K562 (cell line): ENCODE measurements at regions not wholly inside any gene's neighbourhood (a gene's known extent, or its start where the extent isn't known, plus 50 kb on each side); places are given as distances from the start of the nearest gene placed in this dataset.

ENCODE experiments used
- ATAC-seq: fragments of 200-7000 bp; cut with Tn5 transposase; 3 replicates; pipeline ENCODE4 v1.9.1; 2020; ENCODE audit warnings: moderate library complexity
- BruUV-seq: library from RNA; stranded (reverse); fragments of 400-500 nt; replicated peaks from 2 replicates; lab custom pipeline; 2021; lab: Mats Ljungman, UMichigan
- CTCF ChIA-PET: fragments of 300-600 bp; formaldehyde crosslinking; extraction: SDS; loops from one replicate; lab custom pipeline; 2021; ENCODE audit warnings: low intra/inter-chr PET ratio; lab: Yijun Ruan, JAX
- POLR2A ChIA-PET: fragments of 300-600, 350-650 bp; sonication (Branson Sonifier 250); formaldehyde crosslinking; extraction: SDS; loops from one replicate; lab custom pipeline; 2021; ENCODE audit warnings: antibody characterized with exemption, inconsistent platforms; lab: Yijun Ruan, JAX
- DNase-seq, 4 experiments: peaks; one replicate each; pipeline versions ENCODE4 v3.0.0 to v3.0.0-alpha.2; 2011 to 2018; ENCODE audit warnings: low spot score in 3 of 4, mixed read lengths in 3 of 4; ENCODE audit errors: extremely low read depth in 1 of 4
- FAIRE-seq: peaks from 2 replicates; lab custom pipeline; 2011; peaks lifted over from hg19 to GRCh38; lab: Jason Lieb, UNC
- H2AFZ ChIP-seq: 2 replicates; pipeline ENCODE4 v1.6.0; 2011; ENCODE audit warnings: low read depth, low read length, control low read depth, inconsistent platforms
- H3K27ac ChIP-seq: fragments of 200-600 bp; 3 replicates; pipeline ENCODE4 v1.8.0; 2011; ENCODE audit warnings: low read depth, mild to moderate bottlenecking, control low read depth, inconsistent platforms, low read length, moderate library complexity, mixed read lengths; ENCODE audit errors: extremely low read depth
- H3K27me3 ChIP-seq, 2 experiments: fragments of 300-600 bp in 1 of 2; 2 replicates in 1 of 2; 3 replicates in 1 of 2; pipeline versions ENCODE4 v1.6.0 to v1.8.0; 2011; ENCODE audit warnings: inconsistent platforms in 2 of 2, low read length in 2 of 2, mild to moderate bottlenecking in 1 of 2, mixed read lengths in 1 of 2, moderate library complexity in 1 of 2; ENCODE audit not compliant: control insufficient read depth in 2 of 2, insufficient read depth in 2 of 2
- H3K36me3 ChIP-seq: fragments of 300-600 bp; 3 replicates; pipeline ENCODE4 v1.8.0; 2011; ENCODE audit warnings: mild to moderate bottlenecking, low read length, inconsistent platforms; ENCODE audit not compliant: control insufficient read depth, insufficient read depth
- H3K4me1 ChIP-seq, 2 experiments: fragments of 200-600 bp in 1 of 2; replicated peaks in 1 of 2; 2 replicates in 1 of 2; 3 replicates in 1 of 2; pipeline versions ENCODE4 v1.5.1 to v1.8.0; 2011; ENCODE audit warnings: inconsistent platforms in 2 of 2, low read length in 2 of 2, mild to moderate bottlenecking in 1 of 2, mixed read lengths in 1 of 2, moderate library complexity in 1 of 2; ENCODE audit not compliant: control insufficient read depth in 2 of 2, insufficient read depth in 2 of 2
- H3K4me2 ChIP-seq: 2 replicates; pipeline ENCODE4 v1.6.1; 2011; ENCODE audit warnings: low read length, control low read depth, inconsistent platforms, mixed read lengths; ENCODE audit not compliant: insufficient read depth
- H3K4me3 ChIP-seq: fragments of 200-600 bp; sonication (generic), shearing (Covaris generic); 2 replicates; pipeline ENCODE4 v1.5.1; 2016; ENCODE audit warnings: control low read depth, inconsistent platforms
- H3K79me2 ChIP-seq: fragments of 200-600 bp; 3 replicates; pipeline ENCODE4 v1.8.0; 2011; ENCODE audit warnings: low read length, inconsistent platforms; ENCODE audit not compliant: control insufficient read depth, insufficient read depth
- H3K9ac ChIP-seq, 2 experiments: 2 replicates each; pipeline versions ENCODE4 v1.6.0 to v1.6.1; 2011; ENCODE audit warnings: low read depth in 2 of 2, low read length in 2 of 2, control low read depth in 1 of 2, inconsistent platforms in 1 of 2, mild to moderate bottlenecking in 1 of 2, mixed read lengths in 1 of 2; ENCODE audit not compliant: insufficient read depth in 1 of 2
- H3K9me1 ChIP-seq: one replicate; pipeline ENCODE4 v1.6.0; 2011; ENCODE audit warnings: inconsistent platforms, mild to moderate bottlenecking, low read length, moderate library complexity; ENCODE audit not compliant: control insufficient read depth, insufficient read depth
- H3K9me3 ChIP-seq: replicated peaks from 2 replicates; pipeline ENCODE4 v1.5.1; 2011; ENCODE audit warnings: low read depth, low read length, inconsistent platforms; ENCODE audit not compliant: control insufficient read depth, insufficient read depth
- H4K20me1 ChIP-seq: replicated peaks from 2 replicates; pipeline ENCODE4 v1.6.1; 2011; ENCODE audit warnings: low read length, inconsistent platforms, mixed read lengths; ENCODE audit not compliant: control insufficient read depth, insufficient read depth
- BRF1 ChIP-seq: IDR thresholded peaks from 3 replicates; pipeline ENCODE4 v1.6.1; 2011; ENCODE audit warnings: borderline replicate concordance, mild to moderate bottlenecking; ENCODE audit not compliant: insufficient read length; ENCODE audit errors: extremely low read depth
- ELF4 ChIP-seq: fragments of 450-650 bp; formaldehyde crosslinking; IDR thresholded peaks from 2 replicates; pipeline ENCODE4 v1.4.0; 2022; ENCODE audit warnings: missing genetic modification characterization
- MAFK ChIP-seq: IDR thresholded peaks from 2 replicates; pipeline ENCODE4 v1.6.1; 2011; ENCODE audit warnings: low read length, improper control_type of control experiment
- MLLT1 ChIP-seq, 2 experiments: fragments of 450-650 bp; IDR thresholded peaks; 2 replicates each; pipeline ENCODE4 v1.6.1; 2016
- MYBL2 ChIP-seq, 2 experiments: fragments of 450-650 bp in 1 of 2; sonication (generic) in 1 of 2; formaldehyde crosslinking in 1 of 2; IDR thresholded peaks; 2 replicates each; pipeline versions ENCODE4 v1.6.1 to v1.8.1; 2017 to 2022; ENCODE audit warnings: borderline replicate concordance in 1 of 2, inconsistent platforms in 1 of 2, low read depth in 1 of 2, mild to moderate bottlenecking in 1 of 2, missing genetic modification reagents in 1 of 2, moderate library complexity in 1 of 2
- RBM39 ChIP-seq: fragments of 200-400 bp; formaldehyde crosslinking; optimal IDR thresholded peaks from 2 replicates; pipeline ENCODE3; 2018; ENCODE audit warnings: low read depth, low read length
- RNF219 ChIP-seq: fragments of 250-450 bp; sonication (Bioruptor Pico); IDR thresholded peaks from 2 replicates; pipeline ENCODE4 v1.5.0; 2022; ENCODE audit warnings: mild to moderate bottlenecking
- UBTF ChIP-seq, 2 experiments: IDR thresholded peaks; 2 replicates each; pipeline ENCODE4 v1.6.1; 2012; ENCODE audit warnings: improper control_type of control experiment in 2 of 2, low read depth in 2 of 2, low read length in 2 of 2, borderline replicate concordance in 1 of 2
- USF1 ChIP-seq: sonication (generic); formaldehyde crosslinking; IDR thresholded peaks from 2 replicates; pipeline ENCODE4 v1.9.0; 2022; ENCODE audit warnings: mild to moderate bottlenecking, missing genetic modification reagents
- ZBTB2 ChIP-seq: fragments of 450-650 bp; IDR thresholded peaks from 2 replicates; pipeline ENCODE4 v1.6.1; 2016; ENCODE audit warnings: antibody characterized with exemption
- ZNF134 ChIP-seq: fragments of 250-450 bp; sonication (Bioruptor Pico); conservative IDR thresholded peaks from 2 replicates; pipeline ENCODE4 v1.4.0; 2020
- ZNF184 ChIP-seq: sonication (generic); formaldehyde crosslinking; IDR thresholded peaks from 2 replicates; pipeline ENCODE4 v1.5.0; 2020; ENCODE audit warnings: missing genetic modification reagents
- ZNF347 ChIP-seq: fragments of 450-650 bp; formaldehyde crosslinking; IDR thresholded peaks from 2 replicates; pipeline ENCODE4 v1.4.0; 2020; ENCODE audit warnings: low read depth, mild to moderate bottlenecking, moderate library complexity
- ZNF444 ChIP-seq: fragments of 250-450 bp; sonication (Bioruptor Pico); IDR thresholded peaks from 2 replicates; pipeline ENCODE4 v1.4.0; 2020; ENCODE audit warnings: mild to moderate bottlenecking, moderate library complexity
- WGBS: fragments of 100-300 bp; shearing (Covaris generic); methylation state at CpG from one replicate; pipeline ENCODE4 v1.1.6; 2016; ENCODE audit warnings: low coverage, mixed read lengths; ENCODE audit not compliant: insufficient coverage; ENCODE audit errors: missing lambda C conversion rate; 5-methylcytosine and 5-hydroxymethylcytosine counted together
- in situ Hi-C: fragments of 300-500 bp; cut with MboI; formaldehyde crosslinking; loops from 4 replicates; pipeline ENCODE4 v1.15.0; 2018; ENCODE audit warnings: inconsistent platforms, mixed read lengths
- intact Hi-C: fragments of 100-400 bp; cut with micrococcal nuclease; formaldehyde crosslinking; loops from 2 replicates; pipeline ENCODE4 v1.14.2; 2022

GRCh38 chr5:164617290-164617689 lies 1111.9 kb downstream of the MAT2B start:
- H3K79me2 ChIP-seq = no peaks in the 10 kb centered on the region
- BruUV-seq = no TSS peak
- no peaks in the 10 kb centered on the region for H3K27me3 ChIP-seq
- H3K27ac ChIP-seq = no peak overlapping the region
- no peaks in the 10 kb centered on the region for H3K9me3 ChIP-seq
- CTCF ChIA-PET = no interaction called here
- ATAC-seq = no peak
- intact Hi-C loops (no loop called here), in situ Hi-C loops (no loop called here)
- TF ChIP-seq ZNF347 (CRISPR knock-in tag) (no peak), BRF1 (no peak), USF1 (CRISPR knock-in tag) (no peak), MYBL2 (IDR thresholded peaks at IDR 0.05; ENCODE audit: low read depth) (no peak), MYBL2 (CRISPR knock-in tag; IDR thresholded peaks at IDR 0.05; ENCODE audit: borderline replicate concordance) (no peak), RBM39 (no peak), ELF4 (CRISPR knock-in tag) (no peak), MAFK (no peak), ZNF184 (CRISPR knock-in tag) (no peak), ZNF444 (CRISPR knock-in tag) (no peak), ZBTB2 (no peak), RNF219 (CRISPR knock-in tag) (no peak), ZNF134 (CRISPR knock-in tag) (no peak), UBTF (IDR thresholded peaks at IDR 0.05; ENCODE audit: borderline replicate concordance in 1 of 2, low read depth in 2 of 2, low read length in 2 of 2) (no peak), MLLT1 (IDR thresholded peaks at IDR 0.05) (no peak)
- no peaks in the 10 kb centered on the region for H3K9me1 ChIP-seq
- no peak overlapping the region for H3K4me2 ChIP-seq
- no peak overlapping the region for H2AFZ ChIP-seq
- H3K36me3 ChIP-seq = no peaks in the 10 kb centered on the region
- H3K4me3 ChIP-seq = no peak overlapping the region
- no peaks in the 10 kb centered on the region for H4K20me1 ChIP-seq
- POLR2A ChIA-PET = no interaction called here
- no peaks in the 10 kb centered on the region for H3K4me1 ChIP-seq
- H3K9ac ChIP-seq = no peak overlapping the region
- WGBS = 2% methylated on average over 5 of the region's 5 CpGs
- no peak for DNase-seq
- FAIRE-seq = no peak
